K562 (cell line): ENCODE measurements at regions not wholly inside any gene's neighbourhood (a gene's known extent, or its start where the extent isn't known, plus 50 kb on each side); places are given as distances from the start of the nearest gene placed in this dataset.

Experiments used
- ATAC-seq: fragments of 200-7000 bp; cut with Tn5 transposase; 3 replicates; pipeline ENCODE4 v1.9.1; 2020; ENCODE audit warnings: moderate library complexity
- BruUV-seq: library from RNA; stranded (reverse); fragments of 400-500 nt; replicated peaks from 2 replicates; lab custom pipeline; 2021; lab: Mats Ljungman, UMichigan
- CTCF ChIA-PET: fragments of 300-600 bp; formaldehyde crosslinking; extraction: SDS; loops from one replicate; lab custom pipeline; 2021; ENCODE audit warnings: low intra/inter-chr PET ratio; lab: Yijun Ruan, JAX
- POLR2A ChIA-PET: fragments of 300-600, 350-650 bp; sonication (Branson Sonifier 250); formaldehyde crosslinking; extraction: SDS; loops from one replicate; lab custom pipeline; 2021; ENCODE audit warnings: antibody characterized with exemption, inconsistent platforms; lab: Yijun Ruan, JAX
- DNase-seq, 4 experiments: peaks; one replicate each; pipeline versions ENCODE4 v3.0.0 to v3.0.0-alpha.2; 2011 to 2018; ENCODE audit warnings: low spot score in 3 of 4, mixed read lengths in 3 of 4; ENCODE audit errors: extremely low read depth in 1 of 4
- FAIRE-seq: peaks from 2 replicates; lab custom pipeline; 2011; peaks lifted over from hg19 to GRCh38; lab: Jason Lieb, UNC
- H2AFZ ChIP-seq: 2 replicates; pipeline ENCODE4 v1.6.0; 2011; ENCODE audit warnings: low read depth, low read length, control low read depth, inconsistent platforms
- H3K27ac ChIP-seq: fragments of 200-600 bp; 3 replicates; pipeline ENCODE4 v1.8.0; 2011; ENCODE audit warnings: low read depth, mild to moderate bottlenecking, control low read depth, inconsistent platforms, low read length, moderate library complexity, mixed read lengths; ENCODE audit errors: extremely low read depth
- H3K27me3 ChIP-seq, 2 experiments: fragments of 300-600 bp in 1 of 2; 2 replicates in 1 of 2; 3 replicates in 1 of 2; pipeline versions ENCODE4 v1.6.0 to v1.8.0; 2011; ENCODE audit warnings: inconsistent platforms in 2 of 2, low read length in 2 of 2, mild to moderate bottlenecking in 1 of 2, mixed read lengths in 1 of 2, moderate library complexity in 1 of 2; ENCODE audit not compliant: control insufficient read depth in 2 of 2, insufficient read depth in 2 of 2
- H3K36me3 ChIP-seq: fragments of 300-600 bp; 3 replicates; pipeline ENCODE4 v1.8.0; 2011; ENCODE audit warnings: mild to moderate bottlenecking, low read length, inconsistent platforms; ENCODE audit not compliant: control insufficient read depth, insufficient read depth
- H3K4me1 ChIP-seq, 2 experiments: fragments of 200-600 bp in 1 of 2; replicated peaks in 1 of 2; 2 replicates in 1 of 2; 3 replicates in 1 of 2; pipeline versions ENCODE4 v1.5.1 to v1.8.0; 2011; ENCODE audit warnings: inconsistent platforms in 2 of 2, low read length in 2 of 2, mild to moderate bottlenecking in 1 of 2, mixed read lengths in 1 of 2, moderate library complexity in 1 of 2; ENCODE audit not compliant: control insufficient read depth in 2 of 2, insufficient read depth in 2 of 2
- H3K4me2 ChIP-seq: 2 replicates; pipeline ENCODE4 v1.6.1; 2011; ENCODE audit warnings: low read length, control low read depth, inconsistent platforms, mixed read lengths; ENCODE audit not compliant: insufficient read depth
- H3K4me3 ChIP-seq: fragments of 200-600 bp; sonication (generic), shearing (Covaris generic); 2 replicates; pipeline ENCODE4 v1.5.1; 2016; ENCODE audit warnings: control low read depth, inconsistent platforms
- H3K79me2 ChIP-seq: fragments of 200-600 bp; 3 replicates; pipeline ENCODE4 v1.8.0; 2011; ENCODE audit warnings: low read length, inconsistent platforms; ENCODE audit not compliant: control insufficient read depth, insufficient read depth
- H3K9ac ChIP-seq, 2 experiments: 2 replicates each; pipeline versions ENCODE4 v1.6.0 to v1.6.1; 2011; ENCODE audit warnings: low read depth in 2 of 2, low read length in 2 of 2, control low read depth in 1 of 2, inconsistent platforms in 1 of 2, mild to moderate bottlenecking in 1 of 2, mixed read lengths in 1 of 2; ENCODE audit not compliant: insufficient read depth in 1 of 2
- H3K9me1 ChIP-seq: one replicate; pipeline ENCODE4 v1.6.0; 2011; ENCODE audit warnings: inconsistent platforms, mild to moderate bottlenecking, low read length, moderate library complexity; ENCODE audit not compliant: control insufficient read depth, insufficient read depth
- H3K9me3 ChIP-seq: replicated peaks from 2 replicates; pipeline ENCODE4 v1.5.1; 2011; ENCODE audit warnings: low read depth, low read length, inconsistent platforms; ENCODE audit not compliant: control insufficient read depth, insufficient read depth
- H4K20me1 ChIP-seq: replicated peaks from 2 replicates; pipeline ENCODE4 v1.6.1; 2011; ENCODE audit warnings: low read length, inconsistent platforms, mixed read lengths; ENCODE audit not compliant: control insufficient read depth, insufficient read depth
- CCNT2 ChIP-seq: IDR thresholded peaks from 2 replicates; pipeline ENCODE4 v1.6.1; 2011; ENCODE audit warnings: borderline replicate concordance, low read depth, mild to moderate bottlenecking, moderate library complexity, mixed read lengths, low read length; ENCODE audit not compliant: insufficient read length; ENCODE audit errors: extremely low read depth
- HNRNPLL ChIP-seq: fragments of 200-400 bp; formaldehyde crosslinking; IDR thresholded peaks from 2 replicates; pipeline ENCODE4 v1.6.1; 2017; ENCODE audit warnings: low read length, low read depth, mild to moderate bottlenecking; ENCODE audit not compliant: poor library complexity, severe bottlenecking
- LARP7 ChIP-seq: fragments of 450-650 bp; IDR thresholded peaks from 2 replicates; pipeline ENCODE4 v1.6.1; 2016
- LEF1 ChIP-seq: fragments of 450-650 bp; IDR thresholded peaks from 2 replicates; pipeline ENCODE4 v1.6.1; 2016; ENCODE audit warnings: mild to moderate bottlenecking
- MYC ChIP-seq, 2 experiments: fragments of 250-450 bp in 1 of 2; sonication (Bioruptor Pico) in 1 of 2; IDR thresholded peaks; 2 replicates each; pipeline versions ENCODE4 v1.5.1 to v1.6.1; 2012 to 2021; ENCODE audit warnings: low read depth in 2 of 2, borderline replicate concordance in 1 of 2, improper control_type of control experiment in 1 of 2, low read length in 1 of 2, mild to moderate bottlenecking in 1 of 2, moderate library complexity in 1 of 2
- RBM34 ChIP-seq: fragments of 200-400 bp; formaldehyde crosslinking; IDR thresholded peaks from 2 replicates; pipeline ENCODE4 v1.6.1; 2018; ENCODE audit warnings: low read length, borderline replicate concordance; ENCODE audit not compliant: insufficient read depth
- TRIM28 ChIP-seq: fragments of 450-650 bp; IDR thresholded peaks from 2 replicates; pipeline ENCODE4 v1.6.1; 2017
- U2AF1 ChIP-seq: fragments of 200-400 bp; formaldehyde crosslinking; optimal IDR thresholded peaks from 2 replicates; pipeline ENCODE3; 2017; ENCODE audit warnings: mild to moderate bottlenecking, low read depth, low read length, moderate library complexity
- ZBTB34 ChIP-seq: fragments of 250-450 bp; sonication (Bioruptor Pico); IDR thresholded peaks from 2 replicates; pipeline ENCODE4 v1.8.0; 2021; ENCODE audit warnings: mild to moderate bottlenecking, moderate library complexity
- ZFX ChIP-seq: sonication (generic); formaldehyde crosslinking; IDR thresholded peaks from 2 replicates; pipeline ENCODE4 v1.8.0; 2022; ENCODE audit warnings: mild to moderate bottlenecking, missing genetic modification reagents, moderate library complexity
- ZNF146 ChIP-seq: IDR thresholded peaks from one replicate; pipeline ENCODE4 v1.6.1; 2018; ENCODE audit warnings: missing compliant biosample characterization; ENCODE audit not compliant: unreplicated experiment
- WGBS: fragments of 100-300 bp; shearing (Covaris generic); methylation state at CpG from one replicate; pipeline ENCODE4 v1.1.6; 2016; ENCODE audit warnings: low coverage, mixed read lengths; ENCODE audit not compliant: insufficient coverage; ENCODE audit errors: missing lambda C conversion rate; 5-methylcytosine and 5-hydroxymethylcytosine counted together
- in situ Hi-C: fragments of 300-500 bp; cut with MboI; formaldehyde crosslinking; loops from 4 replicates; pipeline ENCODE4 v1.15.0; 2018; ENCODE audit warnings: inconsistent platforms, mixed read lengths
- intact Hi-C: fragments of 100-400 bp; cut with micrococcal nuclease; formaldehyde crosslinking; loops from 2 replicates; pipeline ENCODE4 v1.14.2; 2022
- TF ChIP-seq, protein P1 (sequence below), 2 experiments: fragments of 200-800 bp in 1 of 2; sonication (Bioruptor generic) in 1 of 2; sonication (generic) in 1 of 2; formaldehyde crosslinking in 1 of 2; IDR thresholded peaks in 1 of 2; conservative IDR thresholded peaks in 1 of 2; 2 replicates each; pipeline versions ENCODE4 v1.5.0 to v1.6.1; 2016 to 2020; ENCODE audit warnings: missing compliant biosample characterization in 1 of 2, missing genetic modification characterization in 1 of 2, missing genetic modification reagents in 1 of 2
- TF ChIP-seq, protein P2 (sequence below): fragments of 450-650 bp; IDR thresholded peaks from one replicate; pipeline ENCODE4 v1.6.1; 2018; ENCODE audit warnings: mild to moderate bottlenecking, moderate library complexity; ENCODE audit not compliant: partially characterized antibody
- TF ChIP-seq, protein P3 (sequence below): fragments of 450-650 bp; IDR thresholded peaks from 2 replicates; pipeline ENCODE4 v1.6.1; 2017; ENCODE audit warnings: antibody characterized with exemption, mild to moderate bottlenecking

DNA sequence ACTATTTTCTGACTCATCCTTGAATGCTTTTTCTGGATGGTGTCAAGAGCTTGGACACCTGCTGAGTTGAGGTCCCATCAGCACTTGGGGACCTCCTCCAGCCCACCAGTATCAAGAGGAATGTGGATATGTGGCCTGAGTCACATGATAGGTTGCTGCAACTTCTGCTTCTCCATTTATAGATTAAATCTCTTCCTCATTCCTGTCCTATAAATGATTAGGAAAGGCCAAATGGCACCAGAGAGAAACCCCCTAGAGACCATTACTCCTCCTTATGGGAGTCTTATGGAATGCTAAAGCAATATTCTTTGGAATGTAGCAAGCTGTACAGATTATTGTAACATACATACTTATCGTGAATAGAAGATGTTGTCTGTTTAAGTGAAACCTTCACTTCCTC lies 85.6 kb downstream of the NEUROD6 start:
- Histone ChIP-seq H3K4me2 (no peak overlapping the region), H3K36me3 (no peaks in the 10 kb centered on the region), H3K79me2 (no peaks in the 10 kb centered on the region), H3K4me1 (no peaks in the 10 kb centered on the region), H4K20me1 (no peaks in the 10 kb centered on the region), H2AFZ (no peak overlapping the region), H3K27me3 (0 out of 5 replicates have a peak, but pooled peaks cover 0 to 4% of the 10 kb centered on the region in 2 experiments), H3K9ac (no peak overlapping the region), H3K4me3 (no peak overlapping the region), H3K9me1 (no peaks in the 10 kb centered on the region), H3K27ac (no peak overlapping the region), H3K9me3 (no peaks in the 10 kb centered on the region)
- 0% methylated on average over 1 of the region's 1 CpG for WGBS
- intact Hi-C loops = no loop called here
- BruUV-seq = no TSS peak
- ChIA-PET CTCF (no interaction called here), POLR2A (interaction anchor here (0.7 kb wide), 1 partner anchor 44 kb away, joined by 3 read pairs; no protein-coding TSS in a partner anchor)
- ATAC-seq (no peak), DNase-seq (no peak), FAIRE-seq (no peak)
- in situ Hi-C loops = no loop called here
- TF ChIP-seq, protein P1, sequence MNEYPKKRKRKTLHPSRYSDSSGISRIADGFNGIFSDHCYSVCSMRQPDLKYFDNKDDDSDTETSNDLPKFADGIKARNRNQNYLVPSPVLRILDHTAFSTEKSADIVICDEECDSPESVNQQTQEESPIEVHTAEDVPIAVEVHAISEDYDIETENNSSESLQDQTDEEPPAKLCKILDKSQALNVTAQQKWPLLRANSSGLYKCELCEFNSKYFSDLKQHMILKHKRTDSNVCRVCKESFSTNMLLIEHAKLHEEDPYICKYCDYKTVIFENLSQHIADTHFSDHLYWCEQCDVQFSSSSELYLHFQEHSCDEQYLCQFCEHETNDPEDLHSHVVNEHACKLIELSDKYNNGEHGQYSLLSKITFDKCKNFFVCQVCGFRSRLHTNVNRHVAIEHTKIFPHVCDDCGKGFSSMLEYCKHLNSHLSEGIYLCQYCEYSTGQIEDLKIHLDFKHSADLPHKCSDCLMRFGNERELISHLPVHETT (CRISPR knock-in tag; conservative IDR thresholded peaks at IDR 0.05 in 1 of 2, IDR thresholded peaks at IDR 0.05 in 1 of 2) = no peak
- TF ChIP-seq RBM34 (no peak), MYC (IDR thresholded peaks at IDR 0.05; ENCODE audit: low read depth, low read length) (no peak), MYC (CRISPR knock-in tag; IDR thresholded peaks at IDR 0.05; ENCODE audit: borderline replicate concordance, low read depth) (no peak), TRIM28 (no peak), ZFX (no peak), ZBTB34 (CRISPR knock-in tag) (no peak), HNRNPLL (no peak), ZNF146 (CRISPR knock-in tag) (no peak), LARP7 (no peak), U2AF1 (no peak), CCNT2 (no peak), LEF1 (no peak)
- TF ChIP-seq, protein P2, sequence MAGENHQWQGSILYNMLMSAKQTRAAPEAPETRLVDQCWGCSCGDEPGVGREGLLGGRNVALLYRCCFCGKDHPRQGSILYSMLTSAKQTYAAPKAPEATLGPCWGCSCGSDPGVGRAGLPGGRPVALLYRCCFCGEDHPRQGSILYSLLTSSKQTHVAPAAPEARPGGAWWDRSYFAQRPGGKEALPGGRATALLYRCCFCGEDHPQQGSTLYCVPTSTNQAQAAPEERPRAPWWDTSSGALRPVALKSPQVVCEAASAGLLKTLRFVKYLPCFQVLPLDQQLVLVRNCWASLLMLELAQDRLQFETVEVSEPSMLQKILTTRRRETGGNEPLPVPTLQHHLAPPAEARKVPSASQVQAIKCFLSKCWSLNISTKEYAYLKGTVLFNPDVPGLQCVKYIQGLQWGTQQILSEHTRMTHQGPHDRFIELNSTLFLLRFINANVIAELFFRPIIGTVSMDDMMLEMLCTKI = no peak
- TF ChIP-seq, protein P3, sequence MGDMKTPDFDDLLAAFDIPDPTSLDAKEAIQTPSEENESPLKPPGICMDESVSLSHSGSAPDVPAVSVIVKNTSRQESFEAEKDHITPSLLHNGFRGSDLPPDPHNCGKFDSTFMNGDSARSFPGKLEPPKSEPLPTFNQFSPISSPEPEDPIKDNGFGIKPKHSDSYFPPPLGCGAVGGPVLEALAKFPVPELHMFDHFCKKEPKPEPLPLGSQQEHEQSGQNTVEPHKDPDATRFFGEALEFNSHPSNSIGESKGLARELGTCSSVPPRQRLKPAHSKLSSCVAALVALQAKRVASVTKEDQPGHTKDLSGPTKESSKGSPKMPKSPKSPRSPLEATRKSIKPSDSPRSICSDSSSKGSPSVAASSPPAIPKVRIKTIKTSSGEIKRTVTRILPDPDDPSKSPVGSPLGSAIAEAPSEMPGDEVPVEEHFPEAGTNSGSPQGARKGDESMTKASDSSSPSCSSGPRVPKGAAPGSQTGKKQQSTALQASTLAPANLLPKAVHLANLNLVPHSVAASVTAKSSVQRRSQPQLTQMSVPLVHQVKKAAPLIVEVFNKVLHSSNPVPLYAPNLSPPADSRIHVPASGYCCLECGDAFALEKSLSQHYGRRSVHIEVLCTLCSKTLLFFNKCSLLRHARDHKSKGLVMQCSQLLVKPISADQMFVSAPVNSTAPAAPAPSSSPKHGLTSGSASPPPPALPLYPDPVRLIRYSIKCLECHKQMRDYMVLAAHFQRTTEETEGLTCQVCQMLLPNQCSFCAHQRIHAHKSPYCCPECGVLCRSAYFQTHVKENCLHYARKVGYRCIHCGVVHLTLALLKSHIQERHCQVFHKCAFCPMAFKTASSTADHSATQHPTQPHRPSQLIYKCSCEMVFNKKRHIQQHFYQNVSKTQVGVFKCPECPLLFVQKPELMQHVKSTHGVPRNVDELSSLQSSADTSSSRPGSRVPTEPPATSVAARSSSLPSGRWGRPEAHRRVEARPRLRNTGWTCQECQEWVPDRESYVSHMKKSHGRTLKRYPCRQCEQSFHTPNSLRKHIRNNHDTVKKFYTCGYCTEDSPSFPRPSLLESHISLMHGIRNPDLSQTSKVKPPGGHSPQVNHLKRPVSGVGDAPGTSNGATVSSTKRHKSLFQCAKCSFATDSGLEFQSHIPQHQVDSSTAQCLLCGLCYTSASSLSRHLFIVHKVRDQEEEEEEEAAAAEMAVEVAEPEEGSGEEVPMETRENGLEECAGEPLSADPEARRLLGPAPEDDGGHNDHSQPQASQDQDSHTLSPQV = no peak
